ENCODE measurements at regions not wholly inside any gene's neighbourhood (a gene's known extent, or its start where the extent isn't known, plus 50 kb on each side); places are given as distances from the start of the nearest gene placed in this dataset.

DNA sequence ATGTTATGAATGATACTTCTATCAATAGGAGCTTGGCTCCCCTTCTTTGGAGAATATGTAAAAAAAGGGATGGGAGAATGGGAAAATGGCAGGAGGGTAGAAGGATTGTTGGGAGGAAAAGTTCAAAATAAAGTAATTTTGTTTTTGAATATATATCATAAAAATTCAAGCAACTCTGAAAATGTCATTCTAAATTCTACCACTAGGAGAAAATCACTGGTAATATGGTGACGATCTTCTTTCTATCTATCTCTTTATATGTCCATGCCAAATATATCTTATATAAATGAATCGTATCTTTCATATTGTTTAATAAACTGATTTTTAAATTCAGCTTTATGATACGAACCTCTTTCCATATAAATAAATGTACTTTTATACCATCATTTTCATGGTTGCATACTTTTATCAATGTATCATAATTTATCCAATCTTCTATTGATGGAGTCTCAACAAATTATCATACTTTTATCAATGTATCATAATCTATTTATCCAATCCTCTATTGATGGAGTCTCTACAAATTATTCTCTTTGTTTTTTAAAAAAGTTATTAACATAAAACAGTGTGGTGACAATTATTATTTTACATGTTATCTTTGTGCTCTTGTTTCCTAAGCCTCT lies 73.7 kb upstream of the MARK1 start:
- no peak overlapping the region for H3K4me3 Mint-ChIP-seq
- no peaks in the 10 kb centered on the region for H3K36me3 ChIP-seq (ENCODE audit: insufficient read depth)
- no peaks in the 10 kb centered on the region for H3K79me2 ChIP-seq (replicated peaks; ENCODE audit: insufficient read depth)
- no peak overlapping the region for H3K4me2 ChIP-seq
- H3K36me3 Mint-ChIP-seq (ENCODE audit: low read depth): no peaks in the 10 kb centered on the region
- no peaks in the 10 kb centered on the region; the same call in 2 of the 3 replicates for H3K9me3 Mint-ChIP-seq
- ATAC-seq (no peak), DNase-seq (ENCODE audit: low spot score) (peak; percentile 15)
- H4K20me1 ChIP-seq (replicated peaks; ENCODE audit: insufficient read depth): no peaks in the 10 kb centered on the region
- no peak overlapping the region for H2AFZ ChIP-seq
- no peak overlapping the region for H3K4me3 ChIP-seq
- H3K27me3 Mint-ChIP-seq (ENCODE audit: insufficient read depth, low read depth, poor library complexity): peaks cover 2% of the 10 kb centered on the region
- H3K9me2 ChIP-seq (ENCODE audit: insufficient read depth): peaks cover 21% of the 10 kb centered on the region
- peaks cover 15% of the 10 kb centered on the region for H3K4me1 Mint-ChIP-seq
- H3K27me3 ChIP-seq (ENCODE audit: insufficient read depth): no peaks in the 10 kb centered on the region
- no peak overlapping the region for H3K27ac Mint-ChIP-seq
- H3K27ac ChIP-seq (ENCODE audit: low read depth): no peak overlapping the region
- TF ChIP-seq POLR2AphosphoS5 (IDR thresholded peaks at IDR 0.05; ENCODE audit: low read depth) (no peak), STAT1 (IDR thresholded peaks at IDR 0.05; ENCODE audit: unreplicated experiment) (no peak), JUNB (IDR thresholded peaks at IDR 0.05; ENCODE audit: unreplicated experiment) (no peak)
- TF ChIP-seq, protein P1, sequence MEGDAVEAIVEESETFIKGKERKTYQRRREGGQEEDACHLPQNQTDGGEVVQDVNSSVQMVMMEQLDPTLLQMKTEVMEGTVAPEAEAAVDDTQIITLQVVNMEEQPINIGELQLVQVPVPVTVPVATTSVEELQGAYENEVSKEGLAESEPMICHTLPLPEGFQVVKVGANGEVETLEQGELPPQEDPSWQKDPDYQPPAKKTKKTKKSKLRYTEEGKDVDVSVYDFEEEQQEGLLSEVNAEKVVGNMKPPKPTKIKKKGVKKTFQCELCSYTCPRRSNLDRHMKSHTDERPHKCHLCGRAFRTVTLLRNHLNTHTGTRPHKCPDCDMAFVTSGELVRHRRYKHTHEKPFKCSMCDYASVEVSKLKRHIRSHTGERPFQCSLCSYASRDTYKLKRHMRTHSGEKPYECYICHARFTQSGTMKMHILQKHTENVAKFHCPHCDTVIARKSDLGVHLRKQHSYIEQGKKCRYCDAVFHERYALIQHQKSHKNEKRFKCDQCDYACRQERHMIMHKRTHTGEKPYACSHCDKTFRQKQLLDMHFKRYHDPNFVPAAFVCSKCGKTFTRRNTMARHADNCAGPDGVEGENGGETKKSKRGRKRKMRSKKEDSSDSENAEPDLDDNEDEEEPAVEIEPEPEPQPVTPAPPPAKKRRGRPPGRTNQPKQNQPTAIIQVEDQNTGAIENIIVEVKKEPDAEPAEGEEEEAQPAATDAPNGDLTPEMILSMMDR (conservative IDR thresholded peaks at IDR 0.05; ENCODE audit: low read depth in 2 of 2): peak in 1 of 2 experiments; percentile 56; a peak in 2 of 4 replicates
- H3F3A ChIP-seq (replicated peaks; ENCODE audit: low read depth): no peaks in the 10 kb centered on the region
- H3K4me1 ChIP-seq (ENCODE audit: insufficient read depth): no peaks in the 10 kb centered on the region

GRCh38 chr1:220453371-220453770 lies 74.6 kb upstream of the MARK1 start:
- H3K27ac Mint-ChIP-seq: no peak overlapping the region
- H3K4me3 ChIP-seq: no peak overlapping the region

More at GRCh38 chr1:220453371-220453770, 74.6 kb upstream of the MARK1 start:
- no peaks in the 10 kb centered on the region; the same call in 2 of the 3 replicates for H3K9me3 Mint-ChIP-seq
- TF ChIP-seq CREB1 (CRISPR knock-in tag; IDR thresholded peaks at IDR 0.05; ENCODE audit: low read depth) (no peak), ZNF114 (CRISPR knock-in tag; IDR thresholded peaks at IDR 0.05) (no peak), JUNB (IDR thresholded peaks at IDR 0.05; ENCODE audit: unreplicated experiment) (no peak)
- TF ChIP-seq, protein P2, sequence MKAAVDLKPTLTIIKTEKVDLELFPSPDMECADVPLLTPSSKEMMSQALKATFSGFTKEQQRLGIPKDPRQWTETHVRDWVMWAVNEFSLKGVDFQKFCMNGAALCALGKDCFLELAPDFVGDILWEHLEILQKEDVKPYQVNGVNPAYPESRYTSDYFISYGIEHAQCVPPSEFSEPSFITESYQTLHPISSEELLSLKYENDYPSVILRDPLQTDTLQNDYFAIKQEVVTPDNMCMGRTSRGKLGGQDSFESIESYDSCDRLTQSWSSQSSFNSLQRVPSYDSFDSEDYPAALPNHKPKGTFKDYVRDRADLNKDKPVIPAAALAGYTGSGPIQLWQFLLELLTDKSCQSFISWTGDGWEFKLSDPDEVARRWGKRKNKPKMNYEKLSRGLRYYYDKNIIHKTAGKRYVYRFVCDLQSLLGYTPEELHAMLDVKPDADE (IDR thresholded peaks at IDR 0.05): no peak
- TF ChIP-seq, protein P3, sequence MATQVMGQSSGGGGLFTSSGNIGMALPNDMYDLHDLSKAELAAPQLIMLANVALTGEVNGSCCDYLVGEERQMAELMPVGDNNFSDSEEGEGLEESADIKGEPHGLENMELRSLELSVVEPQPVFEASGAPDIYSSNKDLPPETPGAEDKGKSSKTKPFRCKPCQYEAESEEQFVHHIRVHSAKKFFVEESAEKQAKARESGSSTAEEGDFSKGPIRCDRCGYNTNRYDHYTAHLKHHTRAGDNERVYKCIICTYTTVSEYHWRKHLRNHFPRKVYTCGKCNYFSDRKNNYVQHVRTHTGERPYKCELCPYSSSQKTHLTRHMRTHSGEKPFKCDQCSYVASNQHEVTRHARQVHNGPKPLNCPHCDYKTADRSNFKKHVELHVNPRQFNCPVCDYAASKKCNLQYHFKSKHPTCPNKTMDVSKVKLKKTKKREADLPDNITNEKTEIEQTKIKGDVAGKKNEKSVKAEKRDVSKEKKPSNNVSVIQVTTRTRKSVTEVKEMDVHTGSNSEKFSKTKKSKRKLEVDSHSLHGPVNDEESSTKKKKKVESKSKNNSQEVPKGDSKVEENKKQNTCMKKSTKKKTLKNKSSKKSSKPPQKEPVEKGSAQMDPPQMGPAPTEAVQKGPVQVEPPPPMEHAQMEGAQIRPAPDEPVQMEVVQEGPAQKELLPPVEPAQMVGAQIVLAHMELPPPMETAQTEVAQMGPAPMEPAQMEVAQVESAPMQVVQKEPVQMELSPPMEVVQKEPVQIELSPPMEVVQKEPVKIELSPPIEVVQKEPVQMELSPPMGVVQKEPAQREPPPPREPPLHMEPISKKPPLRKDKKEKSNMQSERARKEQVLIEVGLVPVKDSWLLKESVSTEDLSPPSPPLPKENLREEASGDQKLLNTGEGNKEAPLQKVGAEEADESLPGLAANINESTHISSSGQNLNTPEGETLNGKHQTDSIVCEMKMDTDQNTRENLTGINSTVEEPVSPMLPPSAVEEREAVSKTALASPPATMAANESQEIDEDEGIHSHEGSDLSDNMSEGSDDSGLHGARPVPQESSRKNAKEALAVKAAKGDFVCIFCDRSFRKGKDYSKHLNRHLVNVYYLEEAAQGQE (IDR thresholded peaks at IDR 0.05; ENCODE audit: unreplicated experiment): no peak
- Histone ChIP-seq H3F3A (replicated peaks; ENCODE audit: low read depth) (no peaks in the 10 kb centered on the region), H3K9me2 (ENCODE audit: insufficient read depth) (peaks cover 21% of the 10 kb centered on the region), H2AFZ (no peak overlapping the region), H4K20me1 (replicated peaks; ENCODE audit: insufficient read depth) (no peaks in the 10 kb centered on the region), H3K79me2 (replicated peaks; ENCODE audit: insufficient read depth) (no peaks in the 10 kb centered on the region), H3K4me2 (no peak overlapping the region), H3K4me1 (ENCODE audit: insufficient read depth) (no peaks in the 10 kb centered on the region), H3K27me3 (ENCODE audit: insufficient read depth) (no peaks in the 10 kb centered on the region), H3K36me3 (ENCODE audit: insufficient read depth) (no peaks in the 10 kb centered on the region), H3K27ac (ENCODE audit: low read depth) (no peak overlapping the region)
- H3K36me3 Mint-ChIP-seq (ENCODE audit: low read depth): no peaks in the 10 kb centered on the region
- no peak for ATAC-seq
- DNase-seq (ENCODE audit: low spot score): no peak
- peaks cover 2% of the 10 kb centered on the region for H3K27me3 Mint-ChIP-seq (ENCODE audit: insufficient read depth, low read depth, poor library complexity)
- no peak overlapping the region for H3K4me3 Mint-ChIP-seq
- H3K4me1 Mint-ChIP-seq: peaks cover 17% of the 10 kb centered on the region

Data from GM23338 (cell line).